ENCODE measurements at regions not wholly inside any gene's neighbourhood (a gene's known extent, or its start where the extent isn't known, plus 50 kb on each side); places are given as distances from the start of the nearest gene placed in this dataset.

- no peaks in the 10 kb centered on the region for H3K79me2 ChIP-seq
- H2AFZ ChIP-seq, result no peak overlapping the region
- DNase-seq (ENCODE audit: low spot score), result no peak
- H3K27me3 ChIP-seq, result no peaks in the 10 kb centered on the region
- H3K27ac ChIP-seq, result no peak overlapping the region
- WGBS (ENCODE audit: low lambda C conversion rate, missing lambda C conversion rate), result 67% methylated on average over 4 of the region's 4 CpGs
- H3K4me3 ChIP-seq, result no peak overlapping the region
- no peaks in the 10 kb centered on the region for H3K36me3 ChIP-seq (replicated peaks; ENCODE audit: insufficient read depth, low read depth)
- no peaks in the 10 kb centered on the region for H3K4me1 ChIP-seq (ENCODE audit: insufficient read depth)
- TF ChIP-seq EZH2phosphoT487 (IDR thresholded peaks at IDR 0.05; ENCODE audit: low read depth, severe bottlenecking, unreplicated experiment) (no peak), EZH2 (IDR thresholded peaks at IDR 0.05; ENCODE audit: borderline replicate concordance) (no peak), CTCF (IDR thresholded peaks at IDR 0.05; ENCODE audit: poor library complexity) (no peak)
- no peaks in the 10 kb centered on the region for H3K9me3 ChIP-seq (ENCODE audit: low read depth)
- no peaks in the 10 kb centered on the region for H3K9me2 ChIP-seq (replicated peaks; ENCODE audit: insufficient read depth)
- no peak overlapping the region for H3K4me2 ChIP-seq
- no peaks in the 10 kb centered on the region for H4K20me1 ChIP-seq (ENCODE audit: insufficient read depth, poor library complexity, severe bottlenecking)
These were observed 350.7 kb downstream of the NSUN3 start for GRCh38 chr3:94413336-94414108.

GRCh38 chr3:94414418-94414817, 351.6 kb downstream of the NSUN3 start:
- no peaks in the 10 kb centered on the region for H3K4me1 ChIP-seq (ENCODE audit: insufficient read depth)
- 87% methylated on average over 2 of the region's 2 CpGs for WGBS (ENCODE audit: low lambda C conversion rate, missing lambda C conversion rate)

GRCh38 chr3:94416768-94417167, 353.9 kb downstream of the NSUN3 start:
- 90% methylated on average over 4 of the region's 4 CpGs for WGBS (ENCODE audit: low lambda C conversion rate, missing lambda C conversion rate)
- no peaks in the 10 kb centered on the region for H3K4me1 ChIP-seq (ENCODE audit: insufficient read depth)
- no peaks in the 10 kb centered on the region for H3K27me3 ChIP-seq
- no peaks in the 10 kb centered on the region for H3K79me2 ChIP-seq
- H3K9me2 ChIP-seq (replicated peaks; ENCODE audit: insufficient read depth), result no peaks in the 10 kb centered on the region
- no peaks in the 10 kb centered on the region for H4K20me1 ChIP-seq (ENCODE audit: insufficient read depth, poor library complexity, severe bottlenecking)
- no peaks in the 10 kb centered on the region for H3K36me3 ChIP-seq (replicated peaks; ENCODE audit: insufficient read depth, low read depth)
- H2AFZ ChIP-seq, result no peak overlapping the region
- no peaks in the 10 kb centered on the region for H3K9me3 ChIP-seq (ENCODE audit: low read depth)
- H3K4me2 ChIP-seq, result no peak overlapping the region
- H3K4me3 ChIP-seq, result no peak overlapping the region
- no peak for DNase-seq (ENCODE audit: low spot score)
- TF ChIP-seq CTCF (IDR thresholded peaks at IDR 0.05; ENCODE audit: poor library complexity) (no peak), EZH2phosphoT487 (IDR thresholded peaks at IDR 0.05; ENCODE audit: low read depth, severe bottlenecking, unreplicated experiment) (no peak), EZH2 (IDR thresholded peaks at IDR 0.05; ENCODE audit: borderline replicate concordance) (no peak)
- no peak overlapping the region for H3K27ac ChIP-seq

More at GRCh38 chr3:94414418-94414817, 351.6 kb downstream of the NSUN3 start:
- Histone ChIP-seq H3K36me3 (replicated peaks; ENCODE audit: insufficient read depth, low read depth) (no peaks in the 10 kb centered on the region), H4K20me1 (ENCODE audit: insufficient read depth, poor library complexity, severe bottlenecking) (no peaks in the 10 kb centered on the region), H3K9me2 (replicated peaks; ENCODE audit: insufficient read depth) (no peaks in the 10 kb centered on the region), H2AFZ (no peak overlapping the region), H3K27ac (no peak overlapping the region), H3K27me3 (no peaks in the 10 kb centered on the region), H3K4me2 (no peak overlapping the region), H3K9me3 (ENCODE audit: low read depth) (no peaks in the 10 kb centered on the region), H3K79me2 (no peaks in the 10 kb centered on the region), H3K4me3 (no peak overlapping the region)
- TF ChIP-seq EZH2phosphoT487 (IDR thresholded peaks at IDR 0.05; ENCODE audit: low read depth, severe bottlenecking, unreplicated experiment) (no peak), CTCF (IDR thresholded peaks at IDR 0.05; ENCODE audit: poor library complexity) (no peak), EZH2 (IDR thresholded peaks at IDR 0.05; ENCODE audit: borderline replicate concordance) (no peak)
- DNase-seq (ENCODE audit: low spot score), result no peak
